ENCODE measurements at regions not wholly inside any gene's neighbourhood (a gene's known extent, or its start where the extent isn't known, plus 50 kb on each side); places are given as distances from the start of the nearest gene placed in this dataset.

GRCh38 chr14:41393512-41393911, 213.2 kb upstream of the LRFN5 start:
- Mint-ChIP-seq H3K4me1 (no peaks in the 10 kb centered on the region), H3K27ac (no peak overlapping the region), H3K27me3 (ENCODE audit: low read depth in 3 of 3) (no peaks in the 10 kb centered on the region), H3K9me3 (peaks cover 0 to 3% (median 0%) of the 10 kb centered on the region in 7 donors), H3K4me3 (no peak overlapping the region), H3K36me3 (no peaks in the 10 kb centered on the region)
- intact Hi-C loops (cut with micrococcal nuclease): no loop called here
- H3K4me2 ChIP-seq (replicated peaks; ENCODE audit: extremely low read depth, low read length, poor library complexity, severe bottlenecking): no peak overlapping the region
- TF ChIP-seq, protein P1, sequence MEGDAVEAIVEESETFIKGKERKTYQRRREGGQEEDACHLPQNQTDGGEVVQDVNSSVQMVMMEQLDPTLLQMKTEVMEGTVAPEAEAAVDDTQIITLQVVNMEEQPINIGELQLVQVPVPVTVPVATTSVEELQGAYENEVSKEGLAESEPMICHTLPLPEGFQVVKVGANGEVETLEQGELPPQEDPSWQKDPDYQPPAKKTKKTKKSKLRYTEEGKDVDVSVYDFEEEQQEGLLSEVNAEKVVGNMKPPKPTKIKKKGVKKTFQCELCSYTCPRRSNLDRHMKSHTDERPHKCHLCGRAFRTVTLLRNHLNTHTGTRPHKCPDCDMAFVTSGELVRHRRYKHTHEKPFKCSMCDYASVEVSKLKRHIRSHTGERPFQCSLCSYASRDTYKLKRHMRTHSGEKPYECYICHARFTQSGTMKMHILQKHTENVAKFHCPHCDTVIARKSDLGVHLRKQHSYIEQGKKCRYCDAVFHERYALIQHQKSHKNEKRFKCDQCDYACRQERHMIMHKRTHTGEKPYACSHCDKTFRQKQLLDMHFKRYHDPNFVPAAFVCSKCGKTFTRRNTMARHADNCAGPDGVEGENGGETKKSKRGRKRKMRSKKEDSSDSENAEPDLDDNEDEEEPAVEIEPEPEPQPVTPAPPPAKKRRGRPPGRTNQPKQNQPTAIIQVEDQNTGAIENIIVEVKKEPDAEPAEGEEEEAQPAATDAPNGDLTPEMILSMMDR (IDR thresholded peaks at IDR 0.05): no peak
- H3K27me3 ChIP-seq (ENCODE audit: control insufficient read depth in 2 of 2, insufficient read depth in 2 of 2, low read length in 2 of 2): no peaks in the 10 kb centered on the region
- H4K20me1 ChIP-seq (ENCODE audit: insufficient read depth, low read length): no peaks in the 10 kb centered on the region
- DNase-seq: no peak
- H3K79me2 ChIP-seq (ENCODE audit: insufficient read depth, low read length): no peaks in the 10 kb centered on the region
- H3K9ac ChIP-seq (ENCODE audit: insufficient read depth, low read length, poor library complexity, severe bottlenecking): no peak overlapping the region
- WGBS (ENCODE audit: insufficient coverage): 72% methylated on average over 3 of the region's 6 CpGs
- no peak overlapping the region for H3K4me3 ChIP-seq (replicated peaks in 1 of 3; ENCODE audit: low read depth in 2 of 3, low read length in 3 of 3)
- no peaks in the 10 kb centered on the region for H3K4me1 ChIP-seq (ENCODE audit: control insufficient read depth in 1 of 2, insufficient read depth in 2 of 2, low read length in 2 of 2)
- H2AFZ ChIP-seq (ENCODE audit: insufficient read depth, low read depth, low read length, poor library complexity, severe bottlenecking): no peak overlapping the region
- H3K36me3 ChIP-seq (replicated peaks in 1 of 2; ENCODE audit: control insufficient read depth in 1 of 2, insufficient read depth in 2 of 2, low read length in 2 of 2): no peaks in the 10 kb centered on the region
- H3K27ac ChIP-seq (ENCODE audit: low read depth in 1 of 2, low read length in 2 of 2): no peak overlapping the region
- H3K9me3 ChIP-seq (replicated peaks in 1 of 2; ENCODE audit: control insufficient read depth in 1 of 2, insufficient read depth in 1 of 2, low read length in 2 of 2): no peaks in the 10 kb centered on the region

DNA sequence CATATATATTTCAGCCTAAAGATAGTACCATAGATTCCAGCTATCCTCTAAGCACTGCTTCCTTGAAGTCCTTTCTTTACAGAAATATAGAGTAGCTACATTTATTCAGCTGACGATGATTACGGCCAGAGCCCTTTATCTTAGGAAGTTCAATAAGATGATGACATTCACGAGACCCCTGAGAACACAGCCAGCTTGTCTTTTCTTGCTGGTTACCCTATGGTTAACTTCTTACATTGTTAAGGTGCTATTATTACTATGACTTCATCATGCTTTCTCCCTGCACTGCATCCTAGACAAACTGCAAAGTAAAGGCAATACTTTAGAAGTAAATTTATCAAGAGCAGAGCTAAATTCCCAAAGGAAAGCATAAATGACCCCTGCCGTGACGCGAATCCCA, 214.4 kb upstream of the LRFN5 start:
- WGBS (ENCODE audit: insufficient coverage): no CpG with 5 or more reads among the region's 6 CpGs
- no peak overlapping the region for H3K9ac ChIP-seq (ENCODE audit: insufficient read depth, low read length, poor library complexity, severe bottlenecking)
- H3K9me3 ChIP-seq (replicated peaks in 1 of 2; ENCODE audit: control insufficient read depth in 1 of 2, insufficient read depth in 1 of 2, low read length in 2 of 2): no peaks in the 10 kb centered on the region
- Mint-ChIP-seq H3K4me1 (no peaks in the 10 kb centered on the region), H3K27me3 (ENCODE audit: low read depth in 3 of 3) (no peaks in the 10 kb centered on the region), H3K27ac (no peak overlapping the region), H3K36me3 (no peaks in the 10 kb centered on the region), H3K9me3 (peaks cover 0 to 3% (median 0%) of the 10 kb centered on the region in 7 donors), H3K4me3 (no peak overlapping the region)
- H3K27ac ChIP-seq (ENCODE audit: low read depth in 1 of 2, low read length in 2 of 2): no peak overlapping the region
- TF ChIP-seq, protein P1 (IDR thresholded peaks at IDR 0.05): no peak
- no peak overlapping the region for H3K4me2 ChIP-seq (replicated peaks; ENCODE audit: extremely low read depth, low read length, poor library complexity, severe bottlenecking)
- H3K79me2 ChIP-seq (ENCODE audit: insufficient read depth, low read length): no peaks in the 10 kb centered on the region
- intact Hi-C loops (cut with micrococcal nuclease): no loop called here
- H3K36me3 ChIP-seq (replicated peaks in 1 of 2; ENCODE audit: control insufficient read depth in 1 of 2, insufficient read depth in 2 of 2, low read length in 2 of 2): no peaks in the 10 kb centered on the region
- no peaks in the 10 kb centered on the region for H3K4me1 ChIP-seq (ENCODE audit: control insufficient read depth in 1 of 2, insufficient read depth in 2 of 2, low read length in 2 of 2)
- H3K4me3 ChIP-seq (replicated peaks in 1 of 3; ENCODE audit: low read depth in 2 of 3, low read length in 3 of 3): no peak overlapping the region
- H2AFZ ChIP-seq (ENCODE audit: insufficient read depth, low read depth, low read length, poor library complexity, severe bottlenecking): no peak overlapping the region
- H3K27me3 ChIP-seq (ENCODE audit: control insufficient read depth in 2 of 2, insufficient read depth in 2 of 2, low read length in 2 of 2): no peaks in the 10 kb centered on the region
- no peaks in the 10 kb centered on the region for H4K20me1 ChIP-seq (ENCODE audit: insufficient read depth, low read length)
- DNase-seq: no peak
